ENCODE measurements at regions not wholly inside any gene's neighbourhood (a gene's known extent, or its start where the extent isn't known, plus 50 kb on each side); places are given as distances from the start of the nearest gene placed in this dataset.
A peak's percentile ranks its signal among the peaks of the same experiment; 100 is the strongest.

- DNase-seq (no peak), ATAC-seq (peak; percentile 37)
- POLR2A ChIA-PET: interaction anchor here (0.8 kb wide), 1 partner anchor 250 kb away, joined by 3 read pairs; no protein-coding TSS in a partner anchor
- no peaks in the 10 kb centered on the region for H3K27me3 Mint-ChIP-seq
- intact Hi-C loops (cut with micrococcal nuclease): loop anchor here (10.0 kb wide), 1 partner anchor 80 kb away; no protein-coding TSS in a partner anchor
- H3K9me3 Mint-ChIP-seq: peaks cover 5% of the 10 kb centered on the region
- CTCF ChIA-PET: interaction anchor here (1.0 kb wide), 1 partner anchor 77 kb away, joined by 7 read pairs; no protein-coding TSS in a partner anchor
- TF ChIP-seq CTCF (IDR thresholded peaks at IDR 0.05): no peak
- H3K4me3 Mint-ChIP-seq: no peak overlapping the region
- H3K4me1 Mint-ChIP-seq (ENCODE audit: low read depth): peaks cover 2% of the 10 kb centered on the region
- no peaks in the 10 kb centered on the region for H3K36me3 Mint-ChIP-seq (ENCODE audit: low read depth)
- no peak overlapping the region for H3K27ac Mint-ChIP-seq
These were observed 95.7 kb upstream of the SHB start for GRCh38 chr9:38164659-38165221.

DNA sequence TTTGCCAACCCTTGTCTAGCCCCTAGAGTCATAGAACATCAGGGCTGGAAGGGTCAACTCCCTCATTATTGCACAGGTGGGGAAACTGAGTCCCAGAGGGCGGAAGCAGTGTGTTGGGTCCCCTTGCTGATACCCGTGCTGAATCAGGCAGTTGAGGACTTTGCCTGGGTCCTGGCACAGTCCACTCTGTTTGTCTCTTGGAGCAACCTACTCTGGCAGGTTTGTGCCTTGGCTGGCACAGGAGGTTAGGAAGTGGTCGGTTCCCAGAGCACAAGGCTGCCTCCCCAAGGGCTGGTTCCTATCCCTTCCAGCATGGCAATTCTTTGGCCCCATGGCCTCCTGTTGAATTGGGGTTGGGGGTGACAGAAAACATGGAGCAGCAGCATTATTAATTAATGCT lies 94.5 kb upstream of the SHB start:
- Mint-ChIP-seq H3K36me3 (ENCODE audit: low read depth) (no peaks in the 10 kb centered on the region), H3K4me3 (no peak overlapping the region), H3K27ac (no peak overlapping the region), H3K9me3 (no peaks in the 10 kb centered on the region), H3K27me3 (no peaks in the 10 kb centered on the region), H3K4me1 (ENCODE audit: low read depth) (peaks cover 2% of the 10 kb centered on the region)
- no peak for TF ChIP-seq CTCF (IDR thresholded peaks at IDR 0.05)
- intact Hi-C loops (cut with micrococcal nuclease): loop anchor here (10.0 kb wide), 1 partner anchor 79 kb away; no protein-coding TSS in a partner anchor
- ChIA-PET CTCF (no interaction called here), POLR2A (no interaction called here)
- DNase-seq (no peak), ATAC-seq (no peak)

- TF ChIP-seq CTCF (IDR thresholded peaks at IDR 0.05): no peak
- Mint-ChIP-seq H3K36me3 (ENCODE audit: low read depth) (no peaks in the 10 kb centered on the region), H3K27me3 (no peaks in the 10 kb centered on the region), H3K4me1 (ENCODE audit: low read depth) (peaks cover 2% of the 10 kb centered on the region), H3K27ac (no peak overlapping the region), H3K9me3 (no peaks in the 10 kb centered on the region), H3K4me3 (no peak overlapping the region)
- no peak for DNase-seq
- no peak for ATAC-seq
- intact Hi-C loops (cut with micrococcal nuclease): loop anchor here (10.0 kb wide), 1 partner anchor 78 kb away; no protein-coding TSS in a partner anchor
- CTCF ChIA-PET: interaction anchor here (1.1 to 4.1 kb wide), 5 partner anchors 8 to 249 kb away, joined by 4 to 60 read pairs (median 21); no protein-coding TSS in a partner anchor
- POLR2A ChIA-PET: no interaction called here
These were observed 93.5 kb upstream of the SHB start for GRCh38 chr9:38162332-38163211.

DNA sequence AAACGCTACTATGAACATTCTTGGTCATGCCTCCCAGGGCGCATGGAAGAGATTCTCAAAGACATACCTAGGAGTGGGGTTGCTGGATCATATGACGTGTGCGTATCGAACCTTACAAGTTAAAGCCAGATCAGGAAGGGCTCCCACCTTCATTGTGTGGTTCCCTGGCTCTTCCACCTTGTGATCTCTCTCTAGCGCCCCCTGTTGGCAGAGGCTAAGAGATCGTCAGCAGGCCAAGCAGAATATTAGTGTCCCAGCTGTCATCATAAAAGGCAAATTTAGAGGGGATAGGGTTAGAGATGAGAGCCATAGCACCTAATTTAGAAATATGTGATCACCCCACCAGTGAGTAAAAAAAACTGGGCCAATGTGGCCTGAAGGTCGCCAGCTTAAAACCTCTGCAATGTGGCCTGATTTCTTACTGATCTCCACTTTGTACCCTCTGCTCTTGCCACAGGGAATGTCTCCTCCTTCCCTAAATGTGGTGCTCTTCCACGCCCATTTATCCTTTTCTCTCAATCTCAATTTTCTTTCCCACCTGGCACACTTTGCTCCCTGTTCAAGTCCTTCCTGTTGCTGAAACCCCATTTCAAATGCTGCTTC lies 91.7 kb upstream of the SHB start:
- H3K27ac Mint-ChIP-seq: no peak overlapping the region

More for the DNA sequence above, 91.7 kb upstream of the SHB start:
- ChIA-PET CTCF (interaction anchor here (0.5 to 4.1 kb wide), 26 partner anchors 10 to 349 kb away, joined by 3 to 60 read pairs (median 4); no protein-coding TSS in a partner anchor), POLR2A (no interaction called here)
- Mint-ChIP-seq H3K36me3 (ENCODE audit: low read depth) (no peaks in the 10 kb centered on the region), H3K27me3 (no peaks in the 10 kb centered on the region), H3K4me1 (ENCODE audit: low read depth) (peaks cover 2% of the 10 kb centered on the region), H3K4me3 (no peak overlapping the region), H3K9me3 (no peaks in the 10 kb centered on the region)
- peak; percentile 93 for TF ChIP-seq CTCF (IDR thresholded peaks at IDR 0.05)
- peak; percentile 56 for ATAC-seq
- intact Hi-C loops (cut with micrococcal nuclease): loop anchor here (2.0 to 10.0 kb wide), 2 partner anchors 76 to 248 kb away; no protein-coding TSS in a partner anchor
- DNase-seq: peak; percentile 78
